GM21737 (cell line): ENCODE measurements at regions not wholly inside any gene's neighbourhood (a gene's known extent, or its start where the extent isn't known, plus 50 kb on each side); places are given as distances from the start of the nearest gene placed in this dataset.
"Not testable (repeated sequence)": the region's sequence is repeated elsewhere in the genome, so short reads cannot be mapped to it uniquely, and the experiment has no call there.

Experiments used
- ATAC-seq: cut with Tn5 transposase; IDR thresholded peaks from one replicate; pipeline ENCODE4 v1.9.1; 2021; ENCODE audit warnings: mild to moderate bottlenecking, moderate library complexity; ENCODE audit not compliant: unreplicated experiment

DNA sequence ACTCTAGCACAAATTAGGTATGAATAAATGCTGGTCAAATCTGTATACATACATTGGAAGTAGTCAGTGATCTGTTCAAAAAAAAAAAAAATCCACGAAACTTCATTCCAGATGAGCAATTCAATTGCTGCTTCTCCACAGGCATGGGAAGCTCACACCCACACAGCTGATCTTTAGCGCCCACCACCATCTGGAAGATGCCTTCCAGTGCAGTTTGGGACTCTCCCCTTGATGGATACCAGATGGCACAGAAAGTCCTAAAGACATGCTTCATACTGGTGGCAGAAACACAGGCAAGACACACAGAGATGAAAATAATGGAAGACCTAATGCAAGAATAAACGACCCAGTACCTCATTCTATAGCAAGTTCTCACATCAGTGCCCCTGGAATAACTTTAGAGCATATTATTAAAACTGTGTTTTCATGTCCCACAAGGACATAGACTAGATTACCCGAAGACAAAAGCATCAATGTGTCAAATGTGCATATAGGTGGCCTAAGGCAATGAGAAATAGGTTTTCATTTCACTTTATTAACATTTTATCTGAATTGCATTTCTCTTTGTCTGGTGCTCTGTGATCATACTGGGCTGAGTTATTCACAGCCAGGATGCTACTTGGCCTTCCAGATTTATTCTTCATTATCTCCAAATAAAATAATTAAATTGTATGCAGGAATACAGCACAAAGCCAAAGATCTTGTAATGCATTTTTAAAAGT lies 135.4 kb upstream of the TAS2R1 start:
- ATAC-seq = no peak

DNA sequence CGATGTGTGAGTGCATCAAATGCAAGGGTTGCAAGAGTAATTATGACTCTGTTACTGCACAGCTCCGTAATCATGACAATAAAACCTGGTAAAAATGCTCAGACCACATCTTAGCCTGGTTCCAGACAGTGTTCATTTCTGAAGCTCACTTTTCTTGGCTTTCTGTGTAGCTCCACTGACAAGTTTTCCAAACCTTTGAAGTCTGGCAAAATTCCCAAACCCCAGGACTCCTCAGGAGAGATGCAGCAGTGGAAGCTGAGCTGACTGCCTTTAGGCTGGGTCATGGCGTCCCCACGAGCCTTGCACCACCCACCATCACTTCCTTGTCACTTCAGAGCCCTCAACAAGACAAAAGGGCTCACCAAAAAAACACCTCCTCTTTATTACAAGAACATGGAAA lies 131.6 kb upstream of the TAS2R1 start:
- no peak for ATAC-seq

DNA sequence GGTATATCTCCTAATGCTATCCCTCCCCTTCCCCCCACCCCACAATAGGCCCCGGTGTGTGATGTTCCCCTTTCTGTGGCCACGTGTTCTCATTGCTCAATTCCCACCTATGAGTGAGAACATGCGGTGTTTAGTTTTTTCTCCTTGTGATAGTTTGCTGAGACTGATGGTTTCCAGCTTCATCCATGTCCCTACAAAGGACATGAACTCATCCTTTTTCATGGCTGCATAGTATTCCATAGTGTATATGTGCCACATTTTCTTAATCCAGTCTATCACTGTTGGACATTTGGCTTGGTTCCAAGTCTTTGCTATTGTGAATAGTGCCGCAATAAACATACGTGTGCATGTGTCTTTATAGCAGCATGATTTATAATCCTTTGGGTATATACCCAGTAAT lies 122.5 kb upstream of the TAS2R1 start:
- not testable (repeated sequence) for ATAC-seq

DNA sequence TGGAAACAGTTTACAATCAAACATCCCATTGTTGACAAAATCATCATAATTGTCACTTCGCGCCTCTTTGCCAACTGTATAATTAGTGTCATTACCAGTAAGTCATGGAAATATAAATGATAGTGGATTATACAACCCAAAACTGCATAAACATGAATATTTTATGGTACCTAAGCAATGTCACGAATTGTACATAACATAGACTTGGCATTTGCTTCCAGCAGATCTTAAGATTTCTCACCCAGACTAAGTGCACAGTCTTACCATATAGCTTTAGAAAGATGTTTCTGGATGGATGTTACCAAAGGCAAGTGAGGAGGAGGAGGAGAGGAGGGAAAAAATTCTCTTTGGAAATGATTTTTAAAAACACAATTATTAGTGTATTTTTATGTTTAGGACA lies 113.4 kb upstream of the TAS2R1 start:
- ATAC-seq = no peak

DNA sequence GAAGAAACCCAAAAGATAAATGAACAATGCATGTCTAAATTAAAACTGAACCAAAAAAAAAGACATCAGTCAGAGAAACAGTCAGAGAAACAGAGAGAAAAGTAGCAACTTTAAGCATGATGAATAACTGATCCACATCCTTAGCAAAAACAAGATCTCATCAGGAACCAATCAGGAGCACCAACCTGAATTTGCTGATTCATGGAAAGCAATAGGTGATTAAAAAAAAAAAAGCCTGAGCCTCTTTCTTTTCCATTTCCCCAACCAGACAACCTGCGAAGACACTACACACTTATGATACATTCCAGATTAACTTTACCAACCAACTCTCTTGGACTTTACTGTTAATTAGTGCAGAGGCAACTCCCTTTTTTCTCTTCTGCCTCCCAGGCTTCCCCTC lies 112.7 kb upstream of the TAS2R1 start:
- ATAC-seq = no peak

DNA sequence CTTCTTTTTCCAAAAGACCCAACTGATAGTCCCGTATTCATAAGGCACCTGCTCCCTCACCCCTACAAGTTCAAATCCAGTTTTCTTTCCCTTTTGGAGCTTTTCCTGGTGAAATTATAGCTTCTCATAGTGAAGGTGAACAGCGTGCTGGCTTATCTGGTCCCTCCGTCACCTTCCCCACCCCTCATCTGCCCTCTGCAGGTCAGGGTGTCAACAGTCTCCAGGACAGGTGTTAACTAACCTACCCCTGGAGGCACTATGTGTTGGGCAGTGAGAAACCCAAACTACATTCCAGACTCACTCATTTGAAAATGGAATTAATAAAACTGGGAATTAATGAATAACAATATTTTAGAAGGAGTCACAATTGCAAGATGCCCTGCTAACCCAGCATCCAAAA lies 109.0 kb upstream of the TAS2R1 start:
- no peak for ATAC-seq

DNA sequence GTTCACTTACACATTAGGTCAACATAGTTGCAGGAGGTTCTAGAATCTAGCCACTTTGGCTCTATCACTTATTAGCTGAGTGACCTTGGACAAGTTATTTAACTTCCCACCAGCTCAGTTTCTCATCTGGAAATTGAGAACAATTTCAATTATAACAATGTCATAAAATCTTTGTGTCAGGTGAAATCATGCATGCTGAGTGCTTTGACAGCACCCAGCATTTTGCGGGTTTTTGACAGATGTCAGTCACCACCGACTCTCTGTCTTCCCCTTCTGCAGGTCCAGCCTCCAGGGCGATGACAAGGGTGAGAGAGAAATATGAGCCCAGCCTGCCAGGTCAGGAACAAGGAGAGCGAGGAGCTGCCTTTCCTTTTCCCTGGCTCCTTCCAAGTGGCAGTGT lies 107.1 kb upstream of the TAS2R1 start:
- ATAC-seq = no peak

DNA sequence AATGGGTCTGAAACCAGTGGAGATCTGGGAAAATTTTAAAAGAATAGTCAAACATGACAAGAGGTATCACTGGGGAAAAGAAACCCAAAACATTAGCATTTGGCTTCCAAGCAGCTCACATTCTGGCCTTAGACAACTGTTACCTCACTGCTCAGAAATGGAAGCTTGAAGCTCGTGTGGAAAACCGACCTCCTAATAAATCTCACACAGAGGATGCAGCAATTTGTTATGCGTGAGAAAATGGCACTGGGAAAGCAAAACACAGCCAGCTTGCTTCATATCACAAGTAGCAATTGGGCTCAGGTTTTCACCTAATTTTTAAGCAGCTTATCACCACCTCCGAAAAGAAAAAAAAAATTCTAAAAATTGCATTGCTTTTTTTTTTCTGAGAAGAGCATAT lies 103.3 kb upstream of the TAS2R1 start:
- no peak for ATAC-seq

DNA sequence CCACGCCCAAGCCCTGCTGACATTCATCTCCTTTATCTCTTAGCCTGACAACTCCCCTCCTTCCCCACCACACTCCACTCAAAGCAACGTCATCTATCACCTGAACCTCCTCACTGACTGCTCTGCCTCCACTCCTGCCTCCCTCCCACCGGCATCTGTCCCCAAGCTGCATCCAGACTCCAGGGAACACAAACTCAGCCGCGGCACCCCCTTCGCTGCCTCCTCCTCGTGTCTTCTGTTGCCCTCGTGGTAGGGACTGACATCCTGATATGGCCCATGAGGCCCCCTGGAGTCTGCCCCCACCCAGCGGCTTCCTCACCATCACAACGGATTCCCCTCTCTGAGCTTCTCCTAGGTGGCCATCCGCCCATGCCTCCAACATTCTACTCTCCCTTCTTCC lies 101.0 kb upstream of the TAS2R1 start:
- no peak for ATAC-seq

DNA sequence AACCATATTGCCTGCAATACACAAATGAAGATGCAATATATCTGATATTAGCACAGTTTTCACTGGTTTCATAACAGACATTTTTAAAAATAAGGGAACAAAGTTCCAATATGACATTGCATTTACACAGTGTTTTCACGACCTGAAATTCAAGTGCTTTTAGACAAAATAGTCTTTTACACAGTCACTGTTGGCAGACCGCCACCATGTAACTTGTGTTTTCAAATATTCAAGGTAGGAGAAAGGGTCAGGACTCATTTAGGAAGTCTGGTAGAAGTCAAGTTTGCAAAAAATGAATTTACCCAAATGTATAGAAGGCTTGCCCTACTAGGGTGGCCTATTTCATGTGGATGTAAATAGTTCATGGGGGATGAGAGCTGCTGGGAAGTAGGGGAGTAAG lies 98.1 kb upstream of the TAS2R1 start:
- no peak for ATAC-seq

DNA sequence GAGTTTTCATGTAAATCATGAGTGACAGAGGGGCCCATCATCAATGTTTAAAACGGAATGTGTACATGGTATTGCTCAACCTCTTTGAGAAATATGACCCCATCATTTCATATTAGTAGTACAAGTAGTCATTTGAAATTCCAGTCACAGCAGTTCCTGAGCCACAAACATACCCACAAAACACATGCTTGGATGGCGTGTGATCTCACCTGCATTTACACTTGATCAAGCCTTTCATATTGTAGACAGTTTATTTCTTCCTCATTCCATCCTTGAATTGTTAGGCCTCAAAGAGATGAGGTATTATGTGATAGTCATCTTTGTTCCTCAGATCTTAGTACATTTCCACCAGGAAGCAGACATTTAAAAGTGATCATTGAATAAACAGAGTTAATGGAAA lies 96.8 kb upstream of the TAS2R1 start:
- ATAC-seq = no peak

DNA sequence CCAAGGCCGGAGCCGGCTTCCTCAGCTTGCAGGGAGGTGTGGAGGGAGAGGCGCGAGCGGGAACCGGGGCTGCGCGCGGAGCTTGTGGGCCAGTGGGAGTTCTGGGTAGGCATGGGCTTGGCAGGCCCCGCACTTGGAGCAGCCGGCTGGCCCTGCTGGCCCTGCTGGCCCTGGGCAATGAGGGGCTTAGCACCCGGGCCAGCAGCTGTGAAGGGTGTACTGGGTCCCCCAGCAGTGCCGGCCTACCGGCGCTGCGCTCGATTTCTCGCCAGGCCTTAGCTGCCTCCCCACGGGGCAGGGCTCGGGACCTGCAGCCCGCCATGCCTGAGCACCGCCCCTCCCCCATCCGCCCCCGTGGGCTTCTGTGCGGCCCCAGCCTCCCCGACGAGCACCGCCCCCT lies 95.1 kb upstream of the TAS2R1 start:
- ATAC-seq = not testable (repeated sequence)

DNA sequence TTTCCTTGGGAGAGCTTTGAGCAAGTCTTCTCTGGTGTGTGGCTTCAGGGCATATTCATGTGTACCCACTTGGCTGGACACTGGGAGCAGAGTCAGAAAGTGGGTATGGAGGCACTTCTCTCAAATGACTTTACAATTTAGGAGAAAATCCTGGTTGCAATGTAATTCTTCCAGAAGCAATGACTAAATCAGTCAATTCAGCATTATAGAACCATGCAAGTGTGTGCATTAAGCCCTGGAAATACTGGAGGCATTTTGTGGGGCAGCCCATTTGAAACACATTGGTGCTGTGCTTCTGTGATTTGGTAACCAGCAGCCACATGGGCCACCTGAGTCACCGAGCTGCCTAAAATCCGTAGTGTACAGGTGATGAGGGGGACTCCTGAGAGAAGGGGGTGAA lies 94.6 kb upstream of the TAS2R1 start:
- no peak for ATAC-seq

DNA sequence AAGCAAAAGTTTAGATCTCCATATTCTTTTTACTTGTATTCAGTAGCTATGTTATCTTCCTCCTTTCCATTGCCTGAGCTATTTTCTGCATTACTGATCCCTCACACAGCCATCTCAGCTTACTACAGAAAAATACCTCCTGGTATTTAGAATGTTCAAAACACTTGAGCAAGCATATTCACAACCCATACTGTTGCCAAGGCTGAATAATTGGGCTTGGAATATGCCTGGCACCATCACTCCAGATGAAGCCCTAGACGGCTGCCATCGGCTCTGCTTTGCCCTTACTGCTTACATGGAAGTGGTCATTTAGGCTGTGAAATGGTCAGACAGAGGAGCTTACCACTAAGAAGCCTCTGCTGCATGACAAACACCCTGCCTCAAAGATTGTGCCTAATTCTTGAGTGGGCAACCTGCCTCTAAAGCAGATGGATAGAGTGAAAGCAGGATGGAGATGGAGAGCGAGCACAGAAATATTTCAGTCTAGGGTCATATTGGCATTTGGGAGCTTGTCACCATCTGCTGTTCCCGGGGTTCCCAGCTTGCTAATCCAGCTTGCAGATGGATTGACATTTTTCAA lies 92.5 kb upstream of the TAS2R1 start:
- no peak for ATAC-seq

DNA sequence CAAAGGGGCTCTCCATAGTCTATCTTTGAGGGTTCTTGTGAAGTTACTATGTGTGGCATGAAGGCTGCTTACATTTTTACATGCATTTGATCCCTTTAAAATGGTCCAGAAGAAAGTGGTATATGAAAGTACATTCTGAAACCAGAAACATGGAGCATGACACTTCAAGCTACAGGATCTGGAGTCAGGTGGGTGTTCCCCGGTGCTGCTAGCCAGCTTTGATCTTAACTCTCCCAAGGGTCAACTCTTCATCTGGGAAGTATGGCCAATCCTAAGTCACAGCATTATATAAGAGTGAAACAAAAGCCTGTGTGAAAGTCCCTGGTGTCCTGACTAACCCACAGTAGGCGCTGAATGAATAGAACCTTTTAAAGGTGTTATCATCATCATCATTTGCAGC lies 91.0 kb upstream of the TAS2R1 start:
- no peak for ATAC-seq

DNA sequence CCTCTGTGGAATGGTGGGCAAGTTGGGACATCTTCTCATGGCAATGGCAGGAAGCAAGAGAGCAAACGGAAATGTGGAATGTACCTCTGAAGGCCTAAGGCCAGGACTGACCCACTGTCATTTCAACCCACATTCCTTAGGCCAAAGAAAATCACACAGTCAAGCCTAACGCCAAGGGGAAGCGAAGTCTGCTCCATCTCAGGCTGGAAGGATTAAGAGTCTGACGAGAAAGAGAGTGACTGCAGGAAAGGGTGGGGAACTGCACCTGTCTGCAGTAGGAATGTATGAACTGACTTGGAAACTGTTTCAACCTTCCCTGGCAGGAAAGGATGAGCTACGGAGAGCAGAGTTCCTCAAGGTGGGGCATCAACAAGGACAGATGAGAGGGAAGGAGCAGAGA lies 90.2 kb upstream of the TAS2R1 start:
- ATAC-seq = no peak

DNA sequence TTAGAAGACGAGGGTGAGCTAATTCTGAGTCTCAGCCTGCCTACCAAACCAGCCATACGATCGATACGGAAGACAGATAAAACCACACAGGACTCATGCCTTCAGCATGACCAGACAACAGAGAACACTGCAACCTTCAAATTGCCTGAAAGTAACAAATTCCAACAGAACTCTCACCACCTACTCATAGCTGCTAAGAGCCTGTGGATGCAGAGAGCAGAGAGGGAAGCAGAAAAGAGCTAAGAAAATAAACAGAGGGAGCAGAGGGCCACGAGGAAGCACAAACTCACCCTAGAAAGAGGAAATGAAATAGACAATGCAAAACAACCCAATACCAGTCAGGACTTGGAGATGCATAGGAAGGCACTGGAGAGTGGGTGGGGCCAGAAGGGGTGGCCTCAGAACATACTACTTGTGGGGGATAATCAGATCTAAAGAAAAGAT lies 86.7 kb upstream of the TAS2R1 start:
- no peak for ATAC-seq

DNA sequence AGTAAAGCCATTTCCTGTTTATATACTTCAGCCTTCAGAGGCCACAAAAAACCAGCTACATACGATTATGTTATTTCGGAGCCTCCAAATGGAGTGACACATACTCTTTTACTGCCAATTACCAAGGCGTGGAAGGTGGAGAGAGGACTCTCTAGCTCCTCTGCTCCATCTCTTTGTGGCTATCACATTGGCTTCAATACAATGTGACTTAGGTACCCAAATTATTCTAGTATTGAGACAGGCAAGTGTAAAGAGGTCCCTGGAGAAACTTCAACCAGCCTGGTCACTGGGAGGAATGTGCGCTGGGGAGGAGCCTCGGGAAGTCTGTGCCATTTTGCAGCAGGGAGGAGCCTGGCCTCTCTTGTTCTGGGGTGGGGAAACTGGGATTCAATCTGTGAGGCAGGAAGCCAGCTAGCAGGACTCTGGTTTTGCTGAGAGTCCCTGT lies 85.8 kb upstream of the TAS2R1 start:
- no peak for ATAC-seq

DNA sequence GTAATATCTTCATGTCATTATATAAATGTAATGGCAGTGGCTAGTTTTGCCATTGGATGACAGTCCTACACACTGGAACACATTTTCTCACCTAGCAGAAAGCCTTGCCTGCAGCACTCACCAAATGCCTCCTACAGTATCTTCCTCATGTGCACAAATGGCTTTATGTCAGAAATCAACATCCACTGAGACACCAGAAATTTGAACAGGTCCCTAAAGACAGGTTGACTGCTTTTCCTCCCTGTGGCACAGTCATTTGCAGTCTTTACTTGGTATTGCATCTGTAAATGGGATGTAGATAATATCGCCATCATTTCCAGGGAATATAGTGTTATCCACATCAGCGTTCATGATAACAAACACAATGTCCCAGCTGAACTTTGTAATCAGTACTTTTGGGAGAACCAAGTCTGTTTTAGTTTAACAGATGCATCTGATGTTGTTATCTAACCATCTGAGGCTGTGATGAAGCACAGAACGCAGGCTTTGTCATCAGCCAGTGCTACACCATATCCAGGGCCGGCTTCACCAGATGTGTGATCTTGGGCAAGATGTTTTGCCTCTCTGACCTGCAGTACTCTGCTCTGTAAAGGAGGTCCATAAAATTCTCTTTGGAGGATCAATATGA lies 83.9 kb upstream of the TAS2R1 start:
- no peak for ATAC-seq

DNA sequence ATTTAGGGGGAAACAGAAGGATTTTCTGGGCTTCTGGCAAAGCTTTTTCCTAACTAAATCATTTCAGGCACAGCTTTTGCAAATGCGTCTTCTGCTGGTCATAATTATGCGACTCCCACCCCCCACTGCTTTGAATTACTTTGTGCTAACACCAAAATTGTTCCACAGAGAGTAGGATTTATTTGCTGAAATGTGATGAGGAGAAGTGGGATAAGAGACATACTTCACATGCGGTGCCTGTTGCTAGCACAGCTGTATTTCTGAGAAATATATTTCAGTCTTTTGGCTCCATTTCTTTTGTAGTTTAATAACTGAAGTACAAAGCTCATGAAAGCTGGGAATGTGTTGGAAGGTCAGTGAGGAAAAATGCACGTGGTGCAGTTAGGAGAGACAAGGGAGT lies 83.2 kb upstream of the TAS2R1 start:
- ATAC-seq = no peak

DNA sequence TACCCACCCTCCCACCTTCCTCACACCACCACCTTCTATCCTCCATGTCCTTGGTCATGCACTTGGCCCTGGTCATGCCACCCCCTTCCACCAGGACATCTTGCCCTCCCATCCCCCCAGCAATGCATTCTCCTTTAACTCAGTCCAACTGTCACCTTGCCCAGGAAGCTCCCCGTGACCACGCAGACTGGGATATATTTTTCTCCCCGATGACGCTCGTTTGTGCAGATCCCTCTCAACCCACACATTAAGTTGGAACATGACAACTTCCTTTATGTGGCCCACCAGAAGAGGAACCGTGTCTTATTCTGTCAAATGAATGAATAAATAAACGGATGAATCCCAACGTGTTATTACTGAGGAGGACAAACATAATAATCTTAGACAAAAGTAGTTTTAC lies 82.8 kb upstream of the TAS2R1 start:
- no peak for ATAC-seq

DNA sequence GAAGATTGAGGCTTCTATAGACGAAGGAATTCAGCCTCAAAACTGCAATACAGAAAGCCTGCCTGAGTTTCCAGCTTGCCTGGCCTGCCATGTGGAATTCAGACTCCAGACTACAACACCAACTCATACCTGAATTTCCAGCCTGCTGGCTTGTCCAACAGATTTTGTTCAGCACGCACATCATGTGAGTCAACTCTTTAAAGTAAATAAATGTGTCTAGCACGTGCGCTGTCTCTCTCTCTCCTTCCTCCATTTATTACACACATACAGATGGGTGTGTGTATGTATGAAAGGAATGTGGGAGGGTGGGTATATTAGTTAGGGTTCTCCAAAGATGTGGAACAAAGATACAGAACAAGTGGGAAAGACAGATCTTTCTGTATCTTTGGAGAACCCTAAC lies 82.4 kb upstream of the TAS2R1 start:
- ATAC-seq = no peak
